ENCODE measurements at regions not wholly inside any gene's neighbourhood (a gene's known extent, or its start where the extent isn't known, plus 50 kb on each side); places are given as distances from the start of the nearest gene placed in this dataset.

DNA sequence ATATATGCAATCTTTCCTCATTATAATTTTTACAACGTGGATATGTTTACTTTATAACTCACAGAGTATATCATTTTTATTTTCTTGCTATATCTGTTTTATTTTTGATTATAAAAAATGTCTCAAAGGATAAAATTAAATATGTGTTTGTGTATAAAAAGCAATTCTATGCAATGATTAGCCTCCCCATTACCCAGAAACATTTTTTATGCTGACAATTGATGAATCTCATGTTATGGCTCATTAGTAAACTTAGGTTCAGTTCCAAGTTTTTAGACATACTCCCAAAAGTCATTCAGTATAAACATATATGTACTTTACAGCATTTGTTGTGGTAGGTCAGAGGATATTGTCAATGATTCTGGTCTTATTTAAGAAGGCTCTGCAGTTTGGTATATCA is 540.1 kb upstream of the SPRY2 start:
- H3K4me1 ChIP-seq (ENCODE audit: control insufficient read depth, insufficient read depth, low read length): no peaks in the 10 kb centered on the region
- H4K20me1 ChIP-seq (ENCODE audit: control insufficient read depth, insufficient read depth): no peaks in the 10 kb centered on the region
- ATAC-seq (no peak), DNase-seq (ENCODE audit: low read depth, low spot score) (no peak), FAIRE-seq (no peak)
- H3K79me2 ChIP-seq (ENCODE audit: control insufficient read depth, insufficient read depth, low read length): no peaks in the 10 kb centered on the region
- 0% methylated on average over 1 of the region's 1 CpG for WGBS (ENCODE audit: insufficient coverage, insufficient replicate concordance, low lambda C conversion rate, missing lambda C conversion rate)
- H3K9me3 ChIP-seq (replicated peaks; ENCODE audit: control insufficient read depth, insufficient read depth, low read length): no peaks in the 10 kb centered on the region
- TF ChIP-seq NR2C2 (IDR thresholded peaks at IDR 0.05; ENCODE audit: borderline replicate concordance, control insufficient read depth, insufficient read length, low read depth) (no peak), NRF1 (conservative IDR thresholded peaks at IDR 0.05; ENCODE audit: low read depth, low read length) (no peak), SMC3 (IDR thresholded peaks at IDR 0.05; ENCODE audit: borderline replicate concordance, low read length) (no peak), ZNF274 (IDR thresholded peaks at IDR 0.05; ENCODE audit: insufficient read depth, insufficient read length) (no peak), RFX5 (IDR thresholded peaks at IDR 0.05; ENCODE audit: low read depth, low read length) (no peak), ZZZ3 (IDR thresholded peaks at IDR 0.05; ENCODE audit: control insufficient read depth, insufficient read length, low read depth) (no peak), NFIC (IDR thresholded peaks at IDR 0.05; ENCODE audit: low read depth, low read length) (no peak), RELA (IDR thresholded peaks at IDR 0.05; ENCODE audit: borderline replicate concordance, partially characterized antibody) (no peak)
- TF ChIP-seq, protein P1, sequence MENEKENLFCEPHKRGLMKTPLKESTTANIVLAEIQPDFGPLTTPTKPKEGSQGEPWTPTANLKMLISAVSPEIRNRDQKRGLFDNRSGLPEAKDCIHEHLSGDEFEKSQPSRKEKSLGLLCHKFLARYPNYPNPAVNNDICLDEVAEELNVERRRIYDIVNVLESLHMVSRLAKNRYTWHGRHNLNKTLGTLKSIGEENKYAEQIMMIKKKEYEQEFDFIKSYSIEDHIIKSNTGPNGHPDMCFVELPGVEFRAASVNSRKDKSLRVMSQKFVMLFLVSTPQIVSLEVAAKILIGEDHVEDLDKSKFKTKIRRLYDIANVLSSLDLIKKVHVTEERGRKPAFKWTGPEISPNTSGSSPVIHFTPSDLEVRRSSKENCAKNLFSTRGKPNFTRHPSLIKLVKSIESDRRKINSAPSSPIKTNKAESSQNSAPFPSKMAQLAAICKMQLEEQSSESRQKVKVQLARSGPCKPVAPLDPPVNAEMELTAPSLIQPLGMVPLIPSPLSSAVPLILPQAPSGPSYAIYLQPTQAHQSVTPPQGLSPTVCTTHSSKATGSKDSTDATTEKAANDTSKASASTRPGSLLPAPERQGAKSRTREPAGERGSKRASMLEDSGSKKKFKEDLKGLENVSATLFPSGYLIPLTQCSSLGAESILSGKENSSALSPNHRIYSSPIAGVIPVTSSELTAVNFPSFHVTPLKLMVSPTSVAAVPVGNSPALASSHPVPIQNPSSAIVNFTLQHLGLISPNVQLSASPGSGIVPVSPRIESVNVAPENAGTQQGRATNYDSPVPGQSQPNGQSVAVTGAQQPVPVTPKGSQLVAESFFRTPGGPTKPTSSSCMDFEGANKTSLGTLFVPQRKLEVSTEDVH (IDR thresholded peaks at IDR 0.05; ENCODE audit: low read depth, partially characterized antibody): no peak
- TF ChIP-seq, protein P2, sequence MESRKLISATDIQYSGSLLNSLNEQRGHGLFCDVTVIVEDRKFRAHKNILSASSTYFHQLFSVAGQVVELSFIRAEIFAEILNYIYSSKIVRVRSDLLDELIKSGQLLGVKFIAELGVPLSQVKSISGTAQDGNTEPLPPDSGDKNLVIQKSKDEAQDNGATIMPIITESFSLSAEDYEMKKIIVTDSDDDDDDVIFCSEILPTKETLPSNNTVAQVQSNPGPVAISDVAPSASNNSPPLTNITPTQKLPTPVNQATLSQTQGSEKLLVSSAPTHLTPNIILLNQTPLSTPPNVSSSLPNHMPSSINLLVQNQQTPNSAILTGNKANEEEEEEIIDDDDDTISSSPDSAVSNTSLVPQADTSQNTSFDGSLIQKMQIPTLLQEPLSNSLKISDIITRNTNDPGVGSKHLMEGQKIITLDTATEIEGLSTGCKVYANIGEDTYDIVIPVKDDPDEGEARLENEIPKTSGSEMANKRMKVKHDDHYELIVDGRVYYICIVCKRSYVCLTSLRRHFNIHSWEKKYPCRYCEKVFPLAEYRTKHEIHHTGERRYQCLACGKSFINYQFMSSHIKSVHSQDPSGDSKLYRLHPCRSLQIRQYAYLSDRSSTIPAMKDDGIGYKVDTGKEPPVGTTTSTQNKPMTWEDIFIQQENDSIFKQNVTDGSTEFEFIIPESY (IDR thresholded peaks at IDR 0.05): no peak
- H3K27ac ChIP-seq (ENCODE audit: control insufficient read depth, insufficient read depth): no peak overlapping the region
- SMC1A ChIA-PET (ENCODE audit: uncharacterized antibody, unreplicated experiment): interaction anchor here (1.0 kb wide), 1 partner anchor 91 kb away, joined by 3 read pairs; no protein-coding TSS in a partner anchor
- POLR2A ChIA-PET: no interaction called here
- RAD21 ChIA-PET (ENCODE audit: unreplicated experiment): no interaction called here
- intact Hi-C loops (cut with micrococcal nuclease; ENCODE audit: unreplicated experiment) (no loop called here), in situ Hi-C loops (cut with MboI) (no loop called here)
- no peaks in the 10 kb centered on the region for H3K36me3 ChIP-seq (ENCODE audit: control insufficient read depth in 2 of 2, insufficient read depth in 2 of 2, low read length in 1 of 2)
- BruUV-seq (replicated peaks): no TSS peak
- no peak overlapping the region for H3K9ac ChIP-seq (ENCODE audit: control insufficient read depth, insufficient read depth, low read length)
- H3K4me3 ChIP-seq: no peak overlapping the region
- CTCF ChIA-PET: no interaction called here
- H3K27me3 ChIP-seq (replicated peaks in 1 of 2; ENCODE audit: control insufficient read depth in 2 of 2, insufficient read depth in 2 of 2, low read length in 1 of 2): no peaks in the 10 kb centered on the region
- no peak overlapping the region for H2AFZ ChIP-seq (ENCODE audit: control insufficient read depth, low read depth, low read length)
- H3K4me2 ChIP-seq (ENCODE audit: control insufficient read depth, insufficient read depth): no peak overlapping the region

Data from GM12878 (cell line).